ENCODE measurements at regions not wholly inside any gene's neighbourhood (a gene's known extent, or its start where the extent isn't known, plus 50 kb on each side); places are given as distances from the start of the nearest gene placed in this dataset.

- DNase-seq (ENCODE audit: low spot score), result no peak
- in situ Hi-C loops (cut with MboI; ENCODE audit: low pct_unique_long_range_greater_than_20kb, low sequenced_read_pairs, unreplicated experiment), result loop anchor here (25.0 kb wide), 1 partner anchor 96 kb away; no protein-coding TSS in a partner anchor
- TF ChIP-seq, protein P1, sequence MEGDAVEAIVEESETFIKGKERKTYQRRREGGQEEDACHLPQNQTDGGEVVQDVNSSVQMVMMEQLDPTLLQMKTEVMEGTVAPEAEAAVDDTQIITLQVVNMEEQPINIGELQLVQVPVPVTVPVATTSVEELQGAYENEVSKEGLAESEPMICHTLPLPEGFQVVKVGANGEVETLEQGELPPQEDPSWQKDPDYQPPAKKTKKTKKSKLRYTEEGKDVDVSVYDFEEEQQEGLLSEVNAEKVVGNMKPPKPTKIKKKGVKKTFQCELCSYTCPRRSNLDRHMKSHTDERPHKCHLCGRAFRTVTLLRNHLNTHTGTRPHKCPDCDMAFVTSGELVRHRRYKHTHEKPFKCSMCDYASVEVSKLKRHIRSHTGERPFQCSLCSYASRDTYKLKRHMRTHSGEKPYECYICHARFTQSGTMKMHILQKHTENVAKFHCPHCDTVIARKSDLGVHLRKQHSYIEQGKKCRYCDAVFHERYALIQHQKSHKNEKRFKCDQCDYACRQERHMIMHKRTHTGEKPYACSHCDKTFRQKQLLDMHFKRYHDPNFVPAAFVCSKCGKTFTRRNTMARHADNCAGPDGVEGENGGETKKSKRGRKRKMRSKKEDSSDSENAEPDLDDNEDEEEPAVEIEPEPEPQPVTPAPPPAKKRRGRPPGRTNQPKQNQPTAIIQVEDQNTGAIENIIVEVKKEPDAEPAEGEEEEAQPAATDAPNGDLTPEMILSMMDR (IDR thresholded peaks at IDR 0.05; ENCODE audit: extremely low read depth, insufficient read depth, missing control alignments), result no peak
These were observed 134.3 kb upstream of the PIEZO2 start for GRCh38 chr18:11283479-11284161.

DNA sequence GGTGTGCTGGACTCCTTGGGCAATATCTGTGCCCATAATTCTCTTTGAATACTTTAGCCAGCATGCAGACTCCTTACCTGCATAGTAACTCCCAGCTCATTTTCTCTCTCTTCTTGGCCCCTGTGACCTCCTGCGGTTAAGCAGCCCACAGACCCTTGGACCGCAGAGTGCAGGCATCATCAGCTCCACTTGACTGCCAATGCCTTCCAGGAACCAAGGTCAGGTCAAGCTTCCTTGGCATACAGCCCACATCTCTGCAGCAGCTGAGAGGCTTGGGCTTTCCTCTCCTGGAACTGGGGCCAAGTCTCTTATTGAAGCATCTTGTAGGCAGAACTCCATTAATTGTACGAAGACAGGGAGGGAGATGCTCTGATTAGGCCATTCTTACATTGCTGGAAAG lies 130.1 kb upstream of the PIEZO2 start:
- DNase-seq (ENCODE audit: low spot score), result no peak
- TF ChIP-seq, protein P1 (IDR thresholded peaks at IDR 0.05; ENCODE audit: extremely low read depth, insufficient read depth, missing control alignments), result no peak
- in situ Hi-C loops (cut with MboI; ENCODE audit: low pct_unique_long_range_greater_than_20kb, low sequenced_read_pairs, unreplicated experiment), result loop anchor here (25.0 kb wide), 1 partner anchor 92 kb away; no protein-coding TSS in a partner anchor

DNA sequence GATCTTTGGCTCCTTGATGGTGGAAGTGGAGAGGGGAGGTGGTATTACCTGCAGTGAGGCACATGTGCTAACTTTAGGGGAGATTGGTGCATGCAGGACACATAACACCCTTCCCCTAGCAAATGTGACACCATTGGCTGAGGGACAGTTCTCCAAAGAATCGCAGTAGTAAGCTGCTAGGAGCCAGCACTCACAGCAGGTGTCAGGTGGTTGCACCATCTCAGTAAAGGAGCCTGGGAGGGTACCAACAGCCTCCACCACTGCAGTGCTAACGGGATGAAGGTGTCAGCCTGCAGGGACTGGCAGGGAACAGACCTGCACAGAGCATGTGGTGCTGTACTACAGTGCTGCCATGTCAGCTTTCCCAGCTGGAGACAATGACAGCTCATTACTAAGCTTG lies 127.3 kb upstream of the PIEZO2 start:
- TF ChIP-seq, protein P1 (IDR thresholded peaks at IDR 0.05; ENCODE audit: extremely low read depth, insufficient read depth, missing control alignments), result no peak
- no peak for DNase-seq (ENCODE audit: low spot score)
- in situ Hi-C loops (cut with MboI; ENCODE audit: low pct_unique_long_range_greater_than_20kb, low sequenced_read_pairs, unreplicated experiment), result loop anchor here (25.0 kb wide), 1 partner anchor 89 kb away; no protein-coding TSS in a partner anchor

- in situ Hi-C loops (cut with MboI; ENCODE audit: low pct_unique_long_range_greater_than_20kb, low sequenced_read_pairs, unreplicated experiment), result no loop called here
These were observed 124.9 kb upstream of the PIEZO2 start for GRCh38 chr18:11274144-11274794.

DNA sequence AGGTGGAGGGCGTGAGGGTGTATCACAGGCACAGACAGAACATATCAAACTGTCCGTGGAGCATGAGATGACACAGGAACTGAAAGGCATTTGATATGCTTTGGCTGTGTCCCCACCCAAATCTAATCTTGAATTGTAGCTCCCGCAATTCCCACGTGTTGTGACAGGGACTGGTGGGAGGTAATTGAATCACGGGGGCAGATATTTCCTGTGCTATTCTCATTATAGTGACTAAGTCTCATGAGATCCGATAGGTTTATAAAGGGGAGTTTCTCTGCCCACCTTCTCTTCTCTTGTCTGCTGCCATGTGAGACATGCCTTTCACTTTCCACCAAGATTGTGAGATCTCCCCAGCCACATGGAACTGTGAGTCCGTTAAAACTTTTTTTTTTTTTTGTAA lies 123.1 kb upstream of the PIEZO2 start:
- TF ChIP-seq, protein P1 (IDR thresholded peaks at IDR 0.05; ENCODE audit: extremely low read depth, insufficient read depth, missing control alignments), result no peak
- in situ Hi-C loops (cut with MboI; ENCODE audit: low pct_unique_long_range_greater_than_20kb, low sequenced_read_pairs, unreplicated experiment), result no loop called here
- no peak for DNase-seq (ENCODE audit: low spot score)

More at GRCh38 chr18:11274144-11274794, 124.9 kb upstream of the PIEZO2 start:
- TF ChIP-seq, protein P1 (IDR thresholded peaks at IDR 0.05; ENCODE audit: extremely low read depth, insufficient read depth, missing control alignments), result no peak
- DNase-seq (ENCODE audit: low spot score), result no peak

- in situ Hi-C loops (cut with MboI; ENCODE audit: low pct_unique_long_range_greater_than_20kb, low sequenced_read_pairs, unreplicated experiment), result no loop called here
- no peak for DNase-seq (ENCODE audit: low spot score)
- TF ChIP-seq, protein P1 (IDR thresholded peaks at IDR 0.05; ENCODE audit: extremely low read depth, insufficient read depth, missing control alignments), result no peak
These were observed 122.6 kb upstream of the PIEZO2 start for GRCh38 chr18:11271954-11272353.

Measured in GM13977 (cell line).